Middle frontal gyrus (tissue), 1 donor: ENCODE measurements at regions not wholly inside any gene's neighbourhood (a gene's known extent, or its start where the extent isn't known, plus 50 kb on each side); places are given as distances from the start of the nearest gene placed in this dataset.

Source experiments
- DNase-seq: peaks from one replicate; pipeline ENCODE4 v3.0.0-alpha.2; 2015; ENCODE audit warnings: low spot score; ENCODE audit errors: extremely low spot score

GRCh38 chr12:19044891-19045290 is 84.6 kb upstream of the PLEKHA5 start:
- no peak for DNase-seq

GRCh38 chr12:19045426-19045825 is 84.1 kb upstream of the PLEKHA5 start:
- no peak for DNase-seq

- DNase-seq, result no peak
Observed at GRCh38 chr12:19048943-19049342, 80.6 kb upstream of the PLEKHA5 start.

- DNase-seq, result no peak
Observed at GRCh38 chr12:19052689-19053088, 76.8 kb upstream of the PLEKHA5 start.

GRCh38 chr12:19053218-19053617 is 76.3 kb upstream of the PLEKHA5 start:
- no peak for DNase-seq

GRCh38 chr12:19054035-19054434 is 75.5 kb upstream of the PLEKHA5 start:
- DNase-seq, result no peak

GRCh38 chr12:19055589-19055988 is 73.9 kb upstream of the PLEKHA5 start:
- DNase-seq, result no peak

GRCh38 chr12:19058235-19059021 is 71.1 kb upstream of the PLEKHA5 start:
- DNase-seq, result no peak

- no peak for DNase-seq
Observed at GRCh38 chr12:19064713-19065112, 64.8 kb upstream of the PLEKHA5 start.

GRCh38 chr12:19065223-19065622 is 64.3 kb upstream of the PLEKHA5 start:
- no peak for DNase-seq

GRCh38 chr12:19065871-19066270 is 63.7 kb upstream of the PLEKHA5 start:
- DNase-seq, result no peak

GRCh38 chr12:19066475-19067001 is 63.0 kb upstream of the PLEKHA5 start:
- DNase-seq, result no peak

GRCh38 chr12:19068137-19068536 is 61.4 kb upstream of the PLEKHA5 start:
- DNase-seq, result no peak

GRCh38 chr12:19070341-19070740 is 59.2 kb upstream of the PLEKHA5 start:
- DNase-seq, result no peak

- no peak for DNase-seq
Observed at GRCh38 chr12:19074700-19075099, 54.8 kb upstream of the PLEKHA5 start.

- DNase-seq, result no peak
Observed at GRCh38 chr12:19075711-19076340, 53.7 kb upstream of the PLEKHA5 start.
